ENCODE measurements at regions not wholly inside any gene's neighbourhood (a gene's known extent, or its start where the extent isn't known, plus 50 kb on each side); places are given as distances from the start of the nearest gene placed in this dataset.

- DNase-seq (ENCODE audit: extremely low read depth, low read depth): no peak
Observed at GRCh38 chr10:3631701-3632330, 153.2 kb downstream of the KLF6 start.

- DNase-seq (ENCODE audit: extremely low read depth, low read depth): no peak
Observed at GRCh38 chr10:3631291-3631690, 153.7 kb downstream of the KLF6 start.

- DNase-seq (ENCODE audit: extremely low read depth, low read depth): no peak
Observed at GRCh38 chr10:3625959-3626751, 158.9 kb downstream of the KLF6 start.

GRCh38 chr10:3624367-3624766, 160.6 kb downstream of the KLF6 start:
- DNase-seq (ENCODE audit: extremely low read depth, low read depth): peak; percentile 48

GRCh38 chr10:3623746-3624145, 161.3 kb downstream of the KLF6 start:
- DNase-seq (ENCODE audit: extremely low read depth, low read depth): peak; percentile 26

- DNase-seq (ENCODE audit: extremely low read depth, low read depth): no peak
Observed at GRCh38 chr10:3622845-3623621, 162.0 kb downstream of the KLF6 start.

- DNase-seq (ENCODE audit: extremely low read depth, low read depth): no peak
Observed at GRCh38 chr10:3622427-3622826, 162.6 kb downstream of the KLF6 start.

- no peak for DNase-seq (ENCODE audit: extremely low read depth, low read depth)
Observed at GRCh38 chr10:3620818-3621217, 164.2 kb downstream of the KLF6 start.

- DNase-seq (ENCODE audit: extremely low read depth, low read depth): no peak
Observed at GRCh38 chr10:3619241-3619640, 165.8 kb downstream of the KLF6 start.

GRCh38 chr10:3616880-3617279, 168.1 kb downstream of the KLF6 start:
- DNase-seq (ENCODE audit: extremely low read depth, low read depth): no peak

GRCh38 chr10:3613318-3613717, 171.7 kb downstream of the KLF6 start:
- DNase-seq (ENCODE audit: extremely low read depth, low read depth): no peak

GRCh38 chr10:3612183-3613001, 172.6 kb downstream of the KLF6 start:
- no peak for DNase-seq (ENCODE audit: extremely low read depth, low read depth)

- DNase-seq (ENCODE audit: extremely low read depth, low read depth): no peak
Observed at GRCh38 chr10:3606309-3606708, 178.7 kb downstream of the KLF6 start.

- no peak for DNase-seq (ENCODE audit: extremely low read depth, low read depth)
Observed at GRCh38 chr10:3605882-3606281, 179.1 kb downstream of the KLF6 start.

GRCh38 chr10:3595736-3596135, 189.3 kb downstream of the KLF6 start:
- no peak for DNase-seq (ENCODE audit: extremely low read depth, low read depth)

- DNase-seq (ENCODE audit: extremely low read depth, low read depth): no peak
Observed at GRCh38 chr10:3593611-3594010, 191.4 kb downstream of the KLF6 start.

- no peak for DNase-seq (ENCODE audit: extremely low read depth, low read depth)
Observed at GRCh38 chr10:3592424-3592823, 192.6 kb downstream of the KLF6 start.

GRCh38 chr10:3588816-3589215, 196.2 kb downstream of the KLF6 start:
- no peak for DNase-seq (ENCODE audit: extremely low read depth, low read depth)

GRCh38 chr10:3588346-3588745, 196.7 kb downstream of the KLF6 start:
- DNase-seq (ENCODE audit: extremely low read depth, low read depth): no peak

- no peak for DNase-seq (ENCODE audit: extremely low read depth, low read depth)
Observed at GRCh38 chr10:3584926-3585784, 199.9 kb downstream of the KLF6 start.
